A549 (cell line): ENCODE measurements at regions not wholly inside any gene's neighbourhood (a gene's known extent, or its start where the extent isn't known, plus 50 kb on each side); places are given as distances from the start of the nearest gene placed in this dataset.

ENCODE experiments used
- ATAC-seq, 2 experiments: fragments of 200-7000 bp in 1 of 2; fragments of >200 bp in 1 of 2; cut with Nextera tagmentation in 1 of 2; cut with Tn5 transposase in 1 of 2; 3 replicates each; pipeline versions ENCODE4 v1.8.0 to v1.9.1; 2018 to 2020; ENCODE audit warnings: mild to moderate bottlenecking in 1 of 2, moderate library complexity in 1 of 2
- CTCF ChIA-PET: fragments of 300-600 bp; sonication (Branson Sonifier 250); formaldehyde crosslinking; extraction: SDS; loops from one replicate; lab custom pipeline; 2021; ENCODE audit warnings: antibody characterized with exemption, inconsistent platforms; lab: Yijun Ruan, JAX
- POLR2A ChIA-PET: fragments of 350-600 bp; formaldehyde crosslinking; extraction: SDS; loops from one replicate; lab custom pipeline; 2021; ENCODE audit warnings: antibody characterized with exemption, inconsistent platforms; lab: Yijun Ruan, JAX
- DNase-seq, 2 experiments: peaks; one replicate each; pipeline versions ENCODE4 v3.0.0 to v3.0.0-alpha.2; 2011 to 2016; ENCODE audit warnings: low read depth in 1 of 2, low spot score in 1 of 2
- FAIRE-seq: peaks from 2 replicates; lab custom pipeline; 2011; peaks lifted over from hg19 to GRCh38; lab: Jason Lieb, UNC
- H3K27ac ChIP-seq, 2 experiments: fragments of >200 bp; sonication (Bioruptor Twin); formaldehyde crosslinking; 3 replicates each; pipeline ENCODE4 v1.5.1; 2016 to 2017
- H3K4me1 ChIP-seq: fragments of >200 bp; sonication (Bioruptor Twin); formaldehyde crosslinking; 3 replicates; pipeline ENCODE4 v1.6.1; 2016
- H3K4me2 ChIP-seq: fragments of >200 bp; sonication (Bioruptor Twin); formaldehyde crosslinking; 3 replicates; pipeline ENCODE4 v1.6.1; 2016
- H3K4me3 ChIP-seq: fragments of >200 bp; sonication (Bioruptor Twin); formaldehyde crosslinking; 3 replicates; pipeline ENCODE4 v1.5.1; 2016
- H3K9me3 ChIP-seq: fragments of >200 bp; sonication (Bioruptor Twin); formaldehyde crosslinking; 3 replicates; pipeline ENCODE4 v1.6.1; 2016
- BHLHE40 ChIP-seq: IDR thresholded peaks from 2 replicates; pipeline ENCODE4 v1.6.1; 2012; ENCODE audit warnings: low read depth, low read length, inconsistent platforms
- CBX2 ChIP-seq: fragments of 200-600 bp; sonication (generic); IDR thresholded peaks from 2 replicates; pipeline ENCODE4 v1.6.1; 2016; ENCODE audit warnings: low read depth, mild to moderate bottlenecking, borderline replicate concordance
- CBX8 ChIP-seq: fragments of 200-600 bp; sonication (generic); IDR thresholded peaks from 2 replicates; pipeline ENCODE4 v1.6.1; 2016
- CHD4 ChIP-seq: fragments of 200-600 bp; sonication (generic); IDR thresholded peaks from 2 replicates; pipeline ENCODE4 v1.6.1; 2016; ENCODE audit warnings: antibody characterized with exemption, mild to moderate bottlenecking, borderline replicate concordance
- CTCF ChIP-seq: fragments of >200 bp; sonication (Bioruptor Twin); formaldehyde crosslinking; IDR thresholded peaks from 3 replicates; pipeline ENCODE4 v1.5.1; 2016
- EHF ChIP-seq: fragments of 250-450 bp; sonication (Bioruptor Pico); IDR thresholded peaks from 2 replicates; pipeline ENCODE4 v1.5.0; 2020; ENCODE audit warnings: mild to moderate bottlenecking
- ELK1 ChIP-seq: fragments of 150-350 bp; IDR thresholded peaks from 2 replicates; pipeline ENCODE4 v1.6.1; 2014; ENCODE audit warnings: low read depth, mild to moderate bottlenecking, low read length
- EP300 ChIP-seq, 2 experiments: fragments of >200 bp; sonication (Bioruptor Twin); formaldehyde crosslinking; IDR thresholded peaks; 2 replicates in 1 of 2; 3 replicates in 1 of 2; pipeline ENCODE4 v1.6.1; 2016 to 2017
- FOSB ChIP-seq: fragments of 250-450 bp; sonication (Bioruptor Pico); IDR thresholded peaks from 2 replicates; pipeline ENCODE4 v1.5.0; 2020; ENCODE audit warnings: mild to moderate bottlenecking, moderate library complexity
- HES2 ChIP-seq: fragments of >200 bp; sonication (Bioruptor Twin); formaldehyde crosslinking; IDR thresholded peaks from 2 replicates; pipeline ENCODE4 v1.6.1; 2016
- HMGXB4 ChIP-seq: fragments of 250-450 bp; sonication (Bioruptor Pico); IDR thresholded peaks from 2 replicates; pipeline ENCODE4 v1.5.0; 2021; ENCODE audit warnings: mild to moderate bottlenecking, moderate library complexity, borderline replicate concordance
- HOXB13 ChIP-seq: fragments of 250-450 bp; sonication (Bioruptor Pico); IDR thresholded peaks from 2 replicates; pipeline ENCODE4 v1.5.0; 2020; ENCODE audit warnings: low read depth, mild to moderate bottlenecking, moderate library complexity
- HOXB5 ChIP-seq: fragments of 250-450 bp; sonication (Bioruptor Pico); IDR thresholded peaks from 2 replicates; pipeline ENCODE4 v1.5.0; 2020; ENCODE audit warnings: mild to moderate bottlenecking, moderate library complexity
- KDM1A ChIP-seq: fragments of 200-600 bp; sonication (generic); IDR thresholded peaks from 2 replicates; pipeline ENCODE4 v1.6.1; 2016; ENCODE audit warnings: low read depth, mild to moderate bottlenecking
- MAFK ChIP-seq: fragments of 450-650 bp; IDR thresholded peaks from 2 replicates; pipeline ENCODE4 v1.6.1; 2014; ENCODE audit not compliant: partially characterized antibody
- NFE2L2 ChIP-seq: fragments of 150-350 bp; conservative IDR thresholded peaks from 2 replicates; pipeline ENCODE4 v1.6.1; 2014; ENCODE audit warnings: low read length
- POLR2AphosphoS2 ChIP-seq: conservative IDR thresholded peaks from 2 replicates; pipeline ENCODE4 v1.6.1; 2012; ENCODE audit warnings: low read length, improper control_type of control experiment, inconsistent platforms
- RAD21 ChIP-seq, 2 experiments: fragments of >200 bp in 1 of 2; sonication (Bioruptor Twin) in 1 of 2; formaldehyde crosslinking in 1 of 2; IDR thresholded peaks in 1 of 2; conservative IDR thresholded peaks in 1 of 2; 2 replicates in 1 of 2; 3 replicates in 1 of 2; pipeline ENCODE4 v1.6.1; 2012 to 2018; ENCODE audit warnings: inconsistent platforms in 1 of 2
- RCOR1 ChIP-seq: fragments of 150-350 bp; IDR thresholded peaks from 2 replicates; pipeline ENCODE4 v1.6.1; 2014; ENCODE audit warnings: antibody characterized with exemption, low read length, low read depth
- REST ChIP-seq: fragments of 200-600 bp; sonication (generic); IDR thresholded peaks from 2 replicates; pipeline ENCODE4 v1.6.1; 2016; ENCODE audit warnings: antibody characterized with exemption, mild to moderate bottlenecking, moderate library complexity
- SREBF2 ChIP-seq: fragments of 450-650 bp; IDR thresholded peaks from 2 replicates; pipeline ENCODE4 v1.6.1; 2014; ENCODE audit warnings: mild to moderate bottlenecking, moderate library complexity
- TFCP2L1 ChIP-seq: fragments of 250-450 bp; sonication (Bioruptor Pico); IDR thresholded peaks from 2 replicates; pipeline ENCODE4 v1.5.0; 2021; ENCODE audit warnings: mild to moderate bottlenecking
- WGBS: methylation state at CpG from one replicate; pipeline ENCODE4 v1.1.6; 2017; ENCODE audit errors: missing lambda C conversion rate; 5-methylcytosine and 5-hydroxymethylcytosine counted together

- TF ChIP-seq HMGXB4 (CRISPR knock-in tag) = no peak
- no peak for TF ChIP-seq EHF (CRISPR knock-in tag)
- TF ChIP-seq CHD4 = no peak
- no peak for TF ChIP-seq MAFK
Measured at GRCh38 chr5:51225789-51226742, 157.2 kb upstream of the ISL1 start (continued).

GRCh38 chr5:51227963-51228470, 155.2 kb upstream of the ISL1 start:
- Histone ChIP-seq H3K4me1 (no peaks in the 10 kb centered on the region), H3K9me3 (peaks cover 2% of the 10 kb centered on the region; the same call in 1 of the 3 replicates), H3K4me3 (no peak overlapping the region), H3K27ac (no peak overlapping the region), H3K4me2 (no peak overlapping the region)
- no peak for DNase-seq
- ChIA-PET POLR2A (no interaction called here), CTCF (no interaction called here)
- no peak for TF ChIP-seq RAD21 (conservative IDR thresholded peaks at IDR 0.05 in 1 of 2, IDR thresholded peaks at IDR 0.05 in 1 of 2)
- no peak for TF ChIP-seq BHLHE40
- TF ChIP-seq KDM1A = no peak
- no peak for TF ChIP-seq HOXB5 (CRISPR knock-in tag)
- TF ChIP-seq POLR2AphosphoS2 = no peak
- no peak for TF ChIP-seq FOSB (CRISPR knock-in tag)
- no peak for TF ChIP-seq EP300 (IDR thresholded peaks at IDR 0.05)
- TF ChIP-seq CTCF = no peak
- no peak for TF ChIP-seq ELK1
- no peak for TF ChIP-seq SREBF2
- TF ChIP-seq HES2 = no peak
- no peak for TF ChIP-seq REST
- TF ChIP-seq CBX2 = no peak
- no peak for TF ChIP-seq TFCP2L1 (CRISPR knock-in tag)
- TF ChIP-seq CBX8 = no peak
- no peak for TF ChIP-seq HOXB13 (CRISPR knock-in tag)
- TF ChIP-seq NFE2L2 = no peak
- TF ChIP-seq RCOR1 = no peak
- no peak for ATAC-seq
- FAIRE-seq = no peak
- WGBS = 9% methylated on average over 5 of the region's 5 CpGs
